ENCODE measurements at regions not wholly inside any gene's neighbourhood (a gene's known extent, or its start where the extent isn't known, plus 50 kb on each side); places are given as distances from the start of the nearest gene placed in this dataset.

DNA sequence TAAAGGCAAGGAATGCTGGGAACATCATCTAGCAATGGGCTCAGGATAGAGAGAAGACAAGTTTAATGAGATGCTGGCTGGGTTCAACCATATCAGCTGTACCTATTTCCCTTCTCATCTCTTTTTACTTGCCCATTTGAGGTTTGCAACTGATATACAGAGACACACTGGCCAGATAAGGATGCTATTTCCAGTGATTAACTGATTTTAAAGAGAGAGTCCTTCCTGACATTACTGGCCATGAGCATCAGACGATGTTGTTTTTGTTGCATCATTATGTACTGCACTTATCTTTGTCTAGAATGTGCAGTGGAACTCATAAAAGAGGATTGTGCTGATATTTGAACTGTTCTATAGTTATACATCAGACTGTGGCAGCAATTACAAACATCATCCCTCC is 252.7 kb downstream of the BTBD3 start:
- Histone ChIP-seq H3K9ac (ENCODE audit: low read length) (no peak overlapping the region), H3K27me3 (ENCODE audit: insufficient read depth, low read length) (no peaks in the 10 kb centered on the region), H3K36me3 (ENCODE audit: insufficient read depth, low read length) (no peaks in the 10 kb centered on the region), H3K4me1 (ENCODE audit: insufficient read depth, low read length) (peaks cover 7% of the 10 kb centered on the region), H4K20me1 (ENCODE audit: insufficient read depth, low read length) (no peaks in the 10 kb centered on the region), H2AFZ (ENCODE audit: low read depth, low read length) (no peak overlapping the region), H3K4me2 (ENCODE audit: low read length) (no peak overlapping the region), H3K79me2 (ENCODE audit: insufficient read depth, low read length) (no peaks in the 10 kb centered on the region), H3K4me3 (ENCODE audit: insufficient read depth, low read depth, low read length) (no peak overlapping the region), H3K9me3 (ENCODE audit: insufficient read depth, low read depth, low read length) (no peaks in the 10 kb centered on the region), H3K27ac (ENCODE audit: low read depth, low read length) (no peak overlapping the region)
- Mint-ChIP-seq H3K9me3 (ENCODE audit: unreplicated experiment) (peaks cover 8% of the 10 kb centered on the region), H3K27ac (ENCODE audit: unreplicated experiment) (no peak overlapping the region), H3K36me3 (ENCODE audit: low read depth, unreplicated experiment) (no peaks in the 10 kb centered on the region), H3K4me1 (ENCODE audit: low read depth, unreplicated experiment) (peaks cover 17% of the 10 kb centered on the region), H3K4me3 (ENCODE audit: unreplicated experiment) (no peak overlapping the region), H3K27me3 (ENCODE audit: low read depth, unreplicated experiment) (no peaks in the 10 kb centered on the region)
- TF ChIP-seq, protein P1, sequence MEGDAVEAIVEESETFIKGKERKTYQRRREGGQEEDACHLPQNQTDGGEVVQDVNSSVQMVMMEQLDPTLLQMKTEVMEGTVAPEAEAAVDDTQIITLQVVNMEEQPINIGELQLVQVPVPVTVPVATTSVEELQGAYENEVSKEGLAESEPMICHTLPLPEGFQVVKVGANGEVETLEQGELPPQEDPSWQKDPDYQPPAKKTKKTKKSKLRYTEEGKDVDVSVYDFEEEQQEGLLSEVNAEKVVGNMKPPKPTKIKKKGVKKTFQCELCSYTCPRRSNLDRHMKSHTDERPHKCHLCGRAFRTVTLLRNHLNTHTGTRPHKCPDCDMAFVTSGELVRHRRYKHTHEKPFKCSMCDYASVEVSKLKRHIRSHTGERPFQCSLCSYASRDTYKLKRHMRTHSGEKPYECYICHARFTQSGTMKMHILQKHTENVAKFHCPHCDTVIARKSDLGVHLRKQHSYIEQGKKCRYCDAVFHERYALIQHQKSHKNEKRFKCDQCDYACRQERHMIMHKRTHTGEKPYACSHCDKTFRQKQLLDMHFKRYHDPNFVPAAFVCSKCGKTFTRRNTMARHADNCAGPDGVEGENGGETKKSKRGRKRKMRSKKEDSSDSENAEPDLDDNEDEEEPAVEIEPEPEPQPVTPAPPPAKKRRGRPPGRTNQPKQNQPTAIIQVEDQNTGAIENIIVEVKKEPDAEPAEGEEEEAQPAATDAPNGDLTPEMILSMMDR (IDR thresholded peaks at IDR 0.05; ENCODE audit: insufficient read depth, low read depth, low read length), result no peak
- DNase-seq (ENCODE audit: low read depth) (peak; percentile 6), FAIRE-seq (no peak)

DNA sequence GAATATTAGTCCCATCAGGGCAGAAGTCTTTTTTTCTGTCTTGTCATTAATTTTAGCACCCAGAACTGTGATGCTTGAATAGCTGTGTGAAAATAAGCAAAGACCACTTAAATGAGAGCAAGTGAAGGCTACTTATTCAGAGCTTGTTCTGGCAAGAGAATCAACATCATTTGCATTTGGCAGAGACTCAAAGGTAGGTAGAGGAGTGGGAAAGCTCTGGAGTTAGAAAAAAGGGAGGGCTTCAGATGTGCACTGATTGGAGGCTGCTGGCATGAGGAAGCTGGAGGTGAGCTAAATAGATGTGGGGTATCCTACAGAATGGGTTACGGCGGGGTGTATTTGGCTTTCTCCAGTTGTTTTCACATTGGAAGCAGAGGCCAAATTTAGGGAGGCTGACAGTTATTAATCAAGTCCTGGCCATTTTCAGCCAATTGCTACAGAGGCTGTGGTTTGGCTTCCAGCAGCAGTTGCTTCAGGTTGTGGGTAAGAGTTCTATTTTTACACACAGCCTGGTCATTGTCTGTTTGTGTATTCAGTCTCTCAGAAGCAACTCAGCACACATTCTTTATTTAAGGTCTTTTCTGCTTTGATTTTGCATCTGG is 254.3 kb downstream of the BTBD3 start:
- Mint-ChIP-seq H3K36me3 (ENCODE audit: low read depth, unreplicated experiment) (no peaks in the 10 kb centered on the region), H3K27ac (ENCODE audit: unreplicated experiment) (peak overlapping the region; percentile 76), H3K4me3 (ENCODE audit: unreplicated experiment) (no peak overlapping the region), H3K4me1 (ENCODE audit: low read depth, unreplicated experiment) (peaks cover 13% of the 10 kb centered on the region), H3K9me3 (ENCODE audit: unreplicated experiment) (peaks cover 4% of the 10 kb centered on the region), H3K27me3 (ENCODE audit: low read depth, unreplicated experiment) (no peaks in the 10 kb centered on the region)
- no peaks in the 10 kb centered on the region for H3K36me3 ChIP-seq (ENCODE audit: insufficient read depth, low read length)
- peak overlapping the region; percentile 73 for H3K4me2 ChIP-seq (ENCODE audit: low read length)
- H3K79me2 ChIP-seq (ENCODE audit: insufficient read depth, low read length), result no peaks in the 10 kb centered on the region
- H2AFZ ChIP-seq (ENCODE audit: low read depth, low read length), result no peak overlapping the region
- peak overlapping the region; percentile 21 for H3K9ac ChIP-seq (ENCODE audit: low read length)
- no peaks in the 10 kb centered on the region for H4K20me1 ChIP-seq (ENCODE audit: insufficient read depth, low read length)
- H3K27me3 ChIP-seq (ENCODE audit: insufficient read depth, low read length), result no peaks in the 10 kb centered on the region
- DNase-seq (ENCODE audit: low read depth), result peak; percentile 92
- FAIRE-seq, result peak; percentile 9
- no peak overlapping the region for H3K27ac ChIP-seq (ENCODE audit: low read depth, low read length)
- H3K4me1 ChIP-seq (ENCODE audit: insufficient read depth, low read length), result peaks cover 5% of the 10 kb centered on the region
- H3K4me3 ChIP-seq (ENCODE audit: insufficient read depth, low read depth, low read length), result no peak overlapping the region
- H3K9me3 ChIP-seq (ENCODE audit: insufficient read depth, low read depth, low read length), result no peaks in the 10 kb centered on the region
- TF ChIP-seq EZH2 (IDR thresholded peaks at IDR 0.05; ENCODE audit: insufficient read depth, low read length), result no peak
- TF ChIP-seq, protein P1 (IDR thresholded peaks at IDR 0.05; ENCODE audit: insufficient read depth, low read depth, low read length), result no peak

GRCh38 chr20:12173347-12174012 is 255.8 kb downstream of the BTBD3 start:
- H3K4me1 ChIP-seq (ENCODE audit: insufficient read depth, low read length), result peaks cover 5% of the 10 kb centered on the region
- Mint-ChIP-seq H3K36me3 (ENCODE audit: low read depth, unreplicated experiment) (no peaks in the 10 kb centered on the region), H3K27ac (ENCODE audit: unreplicated experiment) (no peak overlapping the region), H3K9me3 (ENCODE audit: unreplicated experiment) (peaks cover 2% of the 10 kb centered on the region), H3K4me3 (ENCODE audit: unreplicated experiment) (no peak overlapping the region), H3K4me1 (ENCODE audit: low read depth, unreplicated experiment) (peaks cover 17% of the 10 kb centered on the region), H3K27me3 (ENCODE audit: low read depth, unreplicated experiment) (no peaks in the 10 kb centered on the region)
- no peaks in the 10 kb centered on the region for H3K9me3 ChIP-seq (ENCODE audit: insufficient read depth, low read depth, low read length)
- FAIRE-seq, result no peak
- H3K27me3 ChIP-seq (ENCODE audit: insufficient read depth, low read length), result no peaks in the 10 kb centered on the region
- no peak overlapping the region for H2AFZ ChIP-seq (ENCODE audit: low read depth, low read length)
- no peak overlapping the region for H3K27ac ChIP-seq (ENCODE audit: low read depth, low read length)
- H3K9ac ChIP-seq (ENCODE audit: low read length), result no peak overlapping the region
- TF ChIP-seq EZH2 (IDR thresholded peaks at IDR 0.05; ENCODE audit: insufficient read depth, low read length), result no peak
- TF ChIP-seq, protein P1 (IDR thresholded peaks at IDR 0.05; ENCODE audit: insufficient read depth, low read depth, low read length), result no peak
- no peak overlapping the region for H3K4me3 ChIP-seq (ENCODE audit: insufficient read depth, low read depth, low read length)
- H3K36me3 ChIP-seq (ENCODE audit: insufficient read depth, low read length), result no peaks in the 10 kb centered on the region
- no peak for DNase-seq (ENCODE audit: low read depth)
- no peaks in the 10 kb centered on the region for H3K79me2 ChIP-seq (ENCODE audit: insufficient read depth, low read length)
- H3K4me2 ChIP-seq (ENCODE audit: low read length), result no peak overlapping the region
- no peaks in the 10 kb centered on the region for H4K20me1 ChIP-seq (ENCODE audit: insufficient read depth, low read length)
